Esophagus squamous epithelium (tissue), 4 donors: ENCODE measurements at regions not wholly inside any gene's neighbourhood (a gene's known extent, or its start where the extent isn't known, plus 50 kb on each side); places are given as distances from the start of the nearest gene placed in this dataset.

ENCODE experiments used
- POLR2A ChIP-seq, 4 donors: fragments of 450-650 bp; IDR thresholded peaks; one replicate each; pipeline ENCODE4 v1.6.1; 2017; ENCODE audit warnings: antibody characterized with exemption in 4 of 4, mild to moderate bottlenecking in 4 of 4, moderate library complexity in 3 of 4
- TF ChIP-seq, protein P1 (sequence below), 6 experiments: fragments of 450-650 bp in 4 of 6; fragments of 200-600 bp in 2 of 6; sonication (generic) in 2 of 6; IDR thresholded peaks; one replicate each; pipeline ENCODE4 v1.5.1; 2016 to 2019; ENCODE audit warnings: antibody characterized with exemption in 6 of 6, mild to moderate bottlenecking in 4 of 6, moderate library complexity in 4 of 6

DNA sequence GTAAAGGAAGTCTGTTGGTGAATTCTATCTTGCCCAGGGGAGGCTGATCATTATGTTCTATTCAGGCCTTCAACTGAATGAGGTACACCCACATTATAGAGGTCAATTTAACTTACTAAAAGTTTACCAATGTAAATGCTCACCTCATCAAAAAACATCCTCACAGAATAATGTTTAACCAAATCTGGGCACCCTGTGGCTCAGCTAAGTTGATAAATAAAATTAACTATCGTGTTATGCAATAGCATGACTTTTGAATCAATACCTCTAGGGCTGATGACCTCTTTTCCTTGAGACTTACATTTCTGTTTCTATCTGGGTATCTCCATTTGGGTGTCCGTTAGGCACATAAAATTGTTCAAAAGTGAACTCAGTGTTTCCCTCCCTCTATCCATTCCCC is 203.1 kb downstream of the TEX13C start:
- TF ChIP-seq, protein P1, sequence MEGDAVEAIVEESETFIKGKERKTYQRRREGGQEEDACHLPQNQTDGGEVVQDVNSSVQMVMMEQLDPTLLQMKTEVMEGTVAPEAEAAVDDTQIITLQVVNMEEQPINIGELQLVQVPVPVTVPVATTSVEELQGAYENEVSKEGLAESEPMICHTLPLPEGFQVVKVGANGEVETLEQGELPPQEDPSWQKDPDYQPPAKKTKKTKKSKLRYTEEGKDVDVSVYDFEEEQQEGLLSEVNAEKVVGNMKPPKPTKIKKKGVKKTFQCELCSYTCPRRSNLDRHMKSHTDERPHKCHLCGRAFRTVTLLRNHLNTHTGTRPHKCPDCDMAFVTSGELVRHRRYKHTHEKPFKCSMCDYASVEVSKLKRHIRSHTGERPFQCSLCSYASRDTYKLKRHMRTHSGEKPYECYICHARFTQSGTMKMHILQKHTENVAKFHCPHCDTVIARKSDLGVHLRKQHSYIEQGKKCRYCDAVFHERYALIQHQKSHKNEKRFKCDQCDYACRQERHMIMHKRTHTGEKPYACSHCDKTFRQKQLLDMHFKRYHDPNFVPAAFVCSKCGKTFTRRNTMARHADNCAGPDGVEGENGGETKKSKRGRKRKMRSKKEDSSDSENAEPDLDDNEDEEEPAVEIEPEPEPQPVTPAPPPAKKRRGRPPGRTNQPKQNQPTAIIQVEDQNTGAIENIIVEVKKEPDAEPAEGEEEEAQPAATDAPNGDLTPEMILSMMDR (IDR thresholded peaks at IDR 0.05) = no peak
- TF ChIP-seq POLR2A (IDR thresholded peaks at IDR 0.05) = no peak
